NB4 (cell line): ENCODE measurements at regions not wholly inside any gene's neighbourhood (a gene's known extent, or its start where the extent isn't known, plus 50 kb on each side); places are given as distances from the start of the nearest gene placed in this dataset.

Experiments used
- CTCF ChIP-seq: IDR thresholded peaks from one replicate; pipeline ENCODE4 v1.5.1; 2012; ENCODE audit warnings: low read depth, low read length
- POLR2A ChIP-seq: IDR thresholded peaks from 2 replicates; pipeline ENCODE4 v1.6.1; 2011; ENCODE audit warnings: mild to moderate bottlenecking; ENCODE audit not compliant: insufficient read length; ENCODE audit errors: extremely low read depth

DNA sequence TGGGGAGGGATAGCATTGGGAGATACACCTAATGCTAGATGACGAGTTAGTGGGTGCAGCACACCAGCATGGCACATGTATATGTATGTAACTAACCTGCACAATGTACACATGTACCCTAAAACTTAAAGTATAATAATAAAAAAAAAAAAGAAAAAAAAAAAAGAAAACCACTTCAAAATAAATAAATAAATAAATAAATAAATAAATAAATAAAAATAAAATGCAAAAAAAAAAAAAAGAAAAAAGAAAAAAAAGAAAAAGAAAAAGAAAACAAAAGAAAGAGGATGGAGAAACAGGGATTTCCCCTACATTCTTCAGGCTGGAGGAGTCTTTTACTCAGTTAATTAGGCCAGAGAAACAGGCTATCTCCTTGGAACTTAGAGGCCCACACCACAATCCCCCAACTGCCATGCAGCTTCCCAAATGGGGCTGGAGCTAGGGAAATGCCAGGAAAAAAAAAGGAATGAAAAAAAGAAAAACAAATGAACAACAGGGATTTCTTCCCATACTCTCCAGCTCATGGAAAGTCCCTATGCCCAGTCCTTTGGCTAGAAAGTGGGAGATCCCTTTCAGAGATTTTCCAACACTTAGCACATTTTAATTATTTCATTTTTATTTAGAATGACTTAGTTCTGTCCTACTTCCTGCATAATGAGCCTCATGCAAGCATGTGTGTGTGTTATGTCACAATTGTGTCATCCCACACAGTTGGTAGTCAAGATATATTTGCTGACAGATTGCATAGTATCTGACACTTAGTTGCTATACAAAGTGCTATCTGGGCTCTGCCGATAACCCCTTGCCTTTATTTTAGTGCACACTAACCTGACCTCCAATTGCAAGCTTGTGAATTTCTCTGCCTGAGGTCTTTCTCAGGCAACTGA, 486.4 kb downstream of the PLPP3 start:
- TF ChIP-seq CTCF, result no peak
- TF ChIP-seq POLR2A, result no peak
